ENCODE measurements at regions not wholly inside any gene's neighbourhood (a gene's known extent, or its start where the extent isn't known, plus 50 kb on each side); places are given as distances from the start of the nearest gene placed in this dataset.

DNA sequence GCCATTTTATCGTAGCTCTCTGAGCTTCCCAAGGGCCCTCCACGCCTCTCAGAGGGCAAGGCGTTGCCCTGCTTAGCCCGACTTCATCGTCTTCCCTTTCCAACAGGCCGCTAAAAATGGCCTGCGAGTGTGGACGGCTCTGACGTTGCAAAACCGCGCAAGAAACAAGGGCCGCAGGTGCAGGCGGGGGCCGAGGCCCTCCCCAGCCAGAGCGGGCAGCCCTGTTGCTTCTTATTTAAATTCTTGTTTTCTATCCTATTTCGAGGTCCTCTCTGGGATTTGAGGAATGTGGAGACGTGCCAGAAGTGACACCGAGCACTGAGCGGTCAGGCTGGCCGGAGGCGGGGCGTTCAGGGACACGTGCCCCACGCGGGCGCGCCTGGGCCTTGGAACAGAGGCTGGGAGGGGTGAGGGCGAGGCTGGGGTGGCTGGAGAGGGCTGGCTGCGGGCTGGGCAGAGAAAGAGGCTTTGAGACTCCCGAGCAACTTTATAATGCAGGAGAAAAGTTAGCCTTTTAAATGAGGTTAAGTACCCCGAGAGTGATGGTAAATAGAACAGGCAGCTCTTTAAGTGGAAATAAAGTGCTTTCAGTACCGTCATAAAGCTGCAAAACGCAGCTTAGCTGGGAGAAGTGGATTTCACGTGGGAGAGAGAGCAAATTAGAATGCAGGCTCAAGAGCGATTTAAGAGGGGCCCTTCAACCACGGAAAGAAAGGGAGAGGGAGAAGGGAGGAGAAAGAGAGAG lies 243.6 kb downstream of the AUH start (continued):
- TF ChIP-seq, protein P1, sequence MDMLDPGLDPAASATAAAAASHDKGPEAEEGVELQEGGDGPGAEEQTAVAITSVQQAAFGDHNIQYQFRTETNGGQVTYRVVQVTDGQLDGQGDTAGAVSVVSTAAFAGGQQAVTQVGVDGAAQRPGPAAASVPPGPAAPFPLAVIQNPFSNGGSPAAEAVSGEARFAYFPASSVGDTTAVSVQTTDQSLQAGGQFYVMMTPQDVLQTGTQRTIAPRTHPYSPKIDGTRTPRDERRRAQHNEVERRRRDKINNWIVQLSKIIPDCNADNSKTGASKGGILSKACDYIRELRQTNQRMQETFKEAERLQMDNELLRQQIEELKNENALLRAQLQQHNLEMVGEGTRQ (IDR thresholded peaks at IDR 0.05; ENCODE audit: low read length) = peak; percentile 76
- no peak for TF ChIP-seq GTF2F1 (IDR thresholded peaks at IDR 0.05; ENCODE audit: borderline replicate concordance, low read depth, low read length)
- TF ChIP-seq EZH2 (IDR thresholded peaks at IDR 0.05; ENCODE audit: low read depth, low read length, severe bottlenecking) = no peak
- TF ChIP-seq EP300 (IDR thresholded peaks at IDR 0.05; ENCODE audit: borderline replicate concordance in 1 of 2, low read depth in 2 of 2, low read length in 2 of 2) = no peak
- TF ChIP-seq, protein P2, sequence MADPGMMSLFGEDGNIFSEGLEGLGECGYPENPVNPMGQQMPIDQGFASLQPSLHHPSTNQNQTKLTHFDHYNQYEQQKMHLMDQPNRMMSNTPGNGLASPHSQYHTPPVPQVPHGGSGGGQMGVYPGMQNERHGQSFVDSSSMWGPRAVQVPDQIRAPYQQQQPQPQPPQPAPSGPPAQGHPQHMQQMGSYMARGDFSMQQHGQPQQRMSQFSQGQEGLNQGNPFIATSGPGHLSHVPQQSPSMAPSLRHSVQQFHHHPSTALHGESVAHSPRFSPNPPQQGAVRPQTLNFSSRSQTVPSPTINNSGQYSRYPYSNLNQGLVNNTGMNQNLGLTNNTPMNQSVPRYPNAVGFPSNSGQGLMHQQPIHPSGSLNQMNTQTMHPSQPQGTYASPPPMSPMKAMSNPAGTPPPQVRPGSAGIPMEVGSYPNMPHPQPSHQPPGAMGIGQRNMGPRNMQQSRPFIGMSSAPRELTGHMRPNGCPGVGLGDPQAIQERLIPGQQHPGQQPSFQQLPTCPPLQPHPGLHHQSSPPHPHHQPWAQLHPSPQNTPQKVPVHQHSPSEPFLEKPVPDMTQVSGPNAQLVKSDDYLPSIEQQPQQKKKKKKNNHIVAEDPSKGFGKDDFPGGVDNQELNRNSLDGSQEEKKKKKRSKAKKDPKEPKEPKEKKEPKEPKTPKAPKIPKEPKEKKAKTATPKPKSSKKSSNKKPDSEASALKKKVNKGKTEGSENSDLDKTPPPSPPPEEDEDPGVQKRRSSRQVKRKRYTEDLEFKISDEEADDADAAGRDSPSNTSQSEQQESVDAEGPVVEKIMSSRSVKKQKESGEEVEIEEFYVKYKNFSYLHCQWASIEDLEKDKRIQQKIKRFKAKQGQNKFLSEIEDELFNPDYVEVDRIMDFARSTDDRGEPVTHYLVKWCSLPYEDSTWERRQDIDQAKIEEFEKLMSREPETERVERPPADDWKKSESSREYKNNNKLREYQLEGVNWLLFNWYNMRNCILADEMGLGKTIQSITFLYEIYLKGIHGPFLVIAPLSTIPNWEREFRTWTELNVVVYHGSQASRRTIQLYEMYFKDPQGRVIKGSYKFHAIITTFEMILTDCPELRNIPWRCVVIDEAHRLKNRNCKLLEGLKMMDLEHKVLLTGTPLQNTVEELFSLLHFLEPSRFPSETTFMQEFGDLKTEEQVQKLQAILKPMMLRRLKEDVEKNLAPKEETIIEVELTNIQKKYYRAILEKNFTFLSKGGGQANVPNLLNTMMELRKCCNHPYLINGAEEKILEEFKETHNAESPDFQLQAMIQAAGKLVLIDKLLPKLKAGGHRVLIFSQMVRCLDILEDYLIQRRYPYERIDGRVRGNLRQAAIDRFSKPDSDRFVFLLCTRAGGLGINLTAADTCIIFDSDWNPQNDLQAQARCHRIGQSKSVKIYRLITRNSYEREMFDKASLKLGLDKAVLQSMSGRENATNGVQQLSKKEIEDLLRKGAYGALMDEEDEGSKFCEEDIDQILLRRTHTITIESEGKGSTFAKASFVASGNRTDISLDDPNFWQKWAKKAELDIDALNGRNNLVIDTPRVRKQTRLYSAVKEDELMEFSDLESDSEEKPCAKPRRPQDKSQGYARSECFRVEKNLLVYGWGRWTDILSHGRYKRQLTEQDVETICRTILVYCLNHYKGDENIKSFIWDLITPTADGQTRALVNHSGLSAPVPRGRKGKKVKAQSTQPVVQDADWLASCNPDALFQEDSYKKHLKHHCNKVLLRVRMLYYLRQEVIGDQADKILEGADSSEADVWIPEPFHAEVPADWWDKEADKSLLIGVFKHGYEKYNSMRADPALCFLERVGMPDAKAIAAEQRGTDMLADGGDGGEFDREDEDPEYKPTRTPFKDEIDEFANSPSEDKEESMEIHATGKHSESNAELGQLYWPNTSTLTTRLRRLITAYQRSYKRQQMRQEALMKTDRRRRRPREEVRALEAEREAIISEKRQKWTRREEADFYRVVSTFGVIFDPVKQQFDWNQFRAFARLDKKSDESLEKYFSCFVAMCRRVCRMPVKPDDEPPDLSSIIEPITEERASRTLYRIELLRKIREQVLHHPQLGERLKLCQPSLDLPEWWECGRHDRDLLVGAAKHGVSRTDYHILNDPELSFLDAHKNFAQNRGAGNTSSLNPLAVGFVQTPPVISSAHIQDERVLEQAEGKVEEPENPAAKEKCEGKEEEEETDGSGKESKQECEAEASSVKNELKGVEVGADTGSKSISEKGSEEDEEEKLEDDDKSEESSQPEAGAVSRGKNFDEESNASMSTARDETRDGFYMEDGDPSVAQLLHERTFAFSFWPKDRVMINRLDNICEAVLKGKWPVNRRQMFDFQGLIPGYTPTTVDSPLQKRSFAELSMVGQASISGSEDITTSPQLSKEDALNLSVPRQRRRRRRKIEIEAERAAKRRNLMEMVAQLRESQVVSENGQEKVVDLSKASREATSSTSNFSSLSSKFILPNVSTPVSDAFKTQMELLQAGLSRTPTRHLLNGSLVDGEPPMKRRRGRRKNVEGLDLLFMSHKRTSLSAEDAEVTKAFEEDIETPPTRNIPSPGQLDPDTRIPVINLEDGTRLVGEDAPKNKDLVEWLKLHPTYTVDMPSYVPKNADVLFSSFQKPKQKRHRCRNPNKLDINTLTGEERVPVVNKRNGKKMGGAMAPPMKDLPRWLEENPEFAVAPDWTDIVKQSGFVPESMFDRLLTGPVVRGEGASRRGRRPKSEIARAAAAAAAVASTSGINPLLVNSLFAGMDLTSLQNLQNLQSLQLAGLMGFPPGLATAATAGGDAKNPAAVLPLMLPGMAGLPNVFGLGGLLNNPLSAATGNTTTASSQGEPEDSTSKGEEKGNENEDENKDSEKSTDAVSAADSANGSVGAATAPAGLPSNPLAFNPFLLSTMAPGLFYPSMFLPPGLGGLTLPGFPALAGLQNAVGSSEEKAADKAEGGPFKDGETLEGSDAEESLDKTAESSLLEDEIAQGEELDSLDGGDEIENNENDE (IDR thresholded peaks at IDR 0.05; ENCODE audit: insufficient replicate concordance, low read length) = no peak
- TF ChIP-seq, protein P3, sequence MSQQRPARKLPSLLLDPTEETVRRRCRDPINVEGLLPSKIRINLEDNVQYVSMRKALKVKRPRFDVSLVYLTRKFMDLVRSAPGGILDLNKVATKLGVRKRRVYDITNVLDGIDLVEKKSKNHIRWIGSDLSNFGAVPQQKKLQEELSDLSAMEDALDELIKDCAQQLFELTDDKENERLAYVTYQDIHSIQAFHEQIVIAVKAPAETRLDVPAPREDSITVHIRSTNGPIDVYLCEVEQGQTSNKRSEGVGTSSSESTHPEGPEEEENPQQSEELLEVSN (IDR thresholded peaks at IDR 0.05) = peak; percentile 97
- TF ChIP-seq, protein P4, sequence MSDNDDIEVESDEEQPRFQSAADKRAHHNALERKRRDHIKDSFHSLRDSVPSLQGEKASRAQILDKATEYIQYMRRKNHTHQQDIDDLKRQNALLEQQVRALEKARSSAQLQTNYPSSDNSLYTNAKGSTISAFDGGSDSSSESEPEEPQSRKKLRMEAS (IDR thresholded peaks at IDR 0.05) = peak; percentile 97
